HG03108 (cell line): ENCODE measurements at regions not wholly inside any gene's neighbourhood (a gene's known extent, or its start where the extent isn't known, plus 50 kb on each side); places are given as distances from the start of the nearest gene placed in this dataset.
"Not testable (repeated sequence)": the region's sequence is repeated elsewhere in the genome, so short reads cannot be mapped to it uniquely, and the experiment has no call there.

ENCODE experiments used
- ATAC-seq: cut with Tn5 transposase; IDR thresholded peaks from one replicate; pipeline ENCODE4 v1.9.1; 2021; ENCODE audit warnings: moderate library complexity; ENCODE audit not compliant: unreplicated experiment

- no peak for ATAC-seq
These were observed 400.2 kb upstream of the SETBP1 start for GRCh38 chr18:44280479-44280878.

GRCh38 chr18:44286049-44286448 lies 394.6 kb upstream of the SETBP1 start:
- ATAC-seq, result no peak

DNA sequence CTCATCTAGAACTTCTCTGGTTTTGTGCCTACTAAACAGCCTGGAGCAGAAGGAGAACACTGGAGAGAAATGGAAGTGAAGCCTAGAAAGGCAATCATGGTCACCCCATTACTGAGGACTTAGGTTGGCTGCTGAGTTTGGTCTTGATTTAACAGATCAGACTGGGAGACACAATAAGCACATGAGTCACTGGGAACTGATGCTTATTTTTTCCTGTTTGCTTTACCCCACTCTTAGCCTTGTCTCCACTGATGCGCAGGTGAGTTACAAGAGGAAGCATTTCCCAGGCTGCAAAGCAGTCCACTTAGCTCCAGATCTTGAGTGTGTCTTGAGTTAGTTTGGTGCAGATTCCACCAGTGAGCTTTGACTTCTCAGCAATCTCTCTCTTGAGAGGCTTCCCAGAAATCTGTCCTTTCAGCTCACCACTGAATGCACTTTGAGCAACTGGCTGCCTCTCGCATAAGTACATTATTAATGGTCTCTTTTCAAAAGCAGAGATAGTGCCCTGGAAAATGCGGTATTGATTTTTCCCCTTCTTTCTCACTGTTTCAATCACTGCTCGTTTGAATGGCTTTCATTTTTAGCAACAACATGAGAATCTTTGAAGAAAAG lies 390.2 kb upstream of the SETBP1 start:
- ATAC-seq, result no peak

- no peak for ATAC-seq
These were observed 382.1 kb upstream of the SETBP1 start for GRCh38 chr18:44298566-44298965.

GRCh38 chr18:44309185-44309584 lies 371.5 kb upstream of the SETBP1 start:
- no peak for ATAC-seq

DNA sequence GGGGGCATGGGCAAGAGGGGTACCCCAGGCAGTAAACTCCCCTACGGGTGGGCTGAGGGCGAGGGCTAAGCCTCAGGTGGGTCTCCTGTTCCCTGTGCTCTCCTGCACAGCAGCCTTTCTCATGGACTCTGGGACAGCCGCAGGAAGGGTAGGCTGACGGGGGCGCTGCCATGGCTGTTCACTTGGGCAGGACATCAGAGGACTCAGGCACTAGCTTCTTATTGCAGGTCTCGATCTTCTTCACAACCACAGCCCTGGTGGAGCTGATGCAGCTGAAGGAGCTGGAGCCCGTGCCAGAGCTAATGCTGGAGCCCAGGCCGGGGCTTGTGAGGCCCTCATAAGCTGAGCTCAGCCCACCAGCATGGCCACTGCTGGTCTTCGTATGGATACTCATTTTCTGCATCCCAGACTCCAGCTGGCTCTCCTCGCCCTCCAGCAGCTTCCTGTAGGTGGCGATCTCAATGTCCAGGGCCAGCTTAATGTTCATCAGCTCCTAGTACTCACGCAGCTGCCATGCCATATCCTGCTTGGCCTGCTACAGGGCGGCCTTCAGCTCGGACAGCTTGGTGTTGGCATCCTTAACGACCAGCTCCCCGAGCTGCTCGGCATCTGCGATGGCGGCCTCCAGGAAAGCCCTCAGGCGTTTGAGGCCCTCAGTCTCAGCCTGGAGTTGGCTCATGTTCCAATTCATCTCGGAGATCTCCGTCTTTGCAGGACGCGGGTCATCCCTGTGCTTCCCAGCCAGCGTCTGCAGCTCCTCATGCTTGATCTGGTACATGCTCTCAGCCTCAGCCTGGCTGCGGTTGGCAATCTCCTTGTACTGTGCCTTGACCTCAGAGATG lies 359.8 kb upstream of the SETBP1 start:
- ATAC-seq, result no peak

DNA sequence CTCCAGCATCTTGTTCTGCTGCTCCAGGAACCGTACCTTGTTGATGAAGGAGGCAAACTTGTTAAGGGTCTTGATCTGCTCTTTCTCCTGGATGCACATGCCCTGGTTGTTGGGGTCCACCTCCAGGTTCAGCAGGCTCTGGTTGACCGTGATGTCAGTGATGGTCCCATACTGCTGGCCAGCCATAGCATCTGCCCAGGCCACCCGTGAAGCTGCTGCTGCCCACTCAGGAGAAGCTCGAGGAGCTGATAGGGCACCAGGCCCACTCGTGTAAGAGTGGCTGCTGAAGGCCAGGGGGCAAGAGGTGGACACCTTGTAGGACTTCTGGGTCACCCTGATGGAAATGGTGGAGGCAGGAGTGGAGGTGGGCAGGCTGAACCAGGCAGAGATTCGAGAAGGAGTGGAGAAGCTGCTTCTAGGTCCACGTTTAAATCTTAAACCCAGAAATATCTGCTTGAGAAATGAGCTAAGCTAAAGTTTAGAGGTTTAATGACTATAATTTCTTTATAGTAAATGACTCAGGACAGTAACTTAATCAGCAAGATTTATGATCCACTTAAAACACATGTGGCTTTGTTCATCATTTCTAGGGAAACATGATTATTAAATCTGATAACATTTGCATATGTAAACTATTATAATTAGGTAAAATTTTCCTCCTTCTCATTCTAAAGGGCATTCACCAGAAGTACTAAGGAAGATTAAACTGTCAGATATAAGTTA lies 358.7 kb upstream of the SETBP1 start:
- ATAC-seq, result no peak

- ATAC-seq, result no peak
These were observed 357.6 kb upstream of the SETBP1 start for GRCh38 chr18:44323125-44323524.

GRCh38 chr18:44324361-44324760 lies 356.3 kb upstream of the SETBP1 start:
- no peak for ATAC-seq

GRCh38 chr18:44325903-44326635 lies 354.6 kb upstream of the SETBP1 start:
- no peak for ATAC-seq

GRCh38 chr18:44331656-44332570 lies 348.8 kb upstream of the SETBP1 start:
- no peak for ATAC-seq

- no peak for ATAC-seq
These were observed 338.9 kb upstream of the SETBP1 start for GRCh38 chr18:44341759-44342158.

- no peak for ATAC-seq
These were observed 338.5 kb upstream of the SETBP1 start for GRCh38 chr18:44342162-44342561.

DNA sequence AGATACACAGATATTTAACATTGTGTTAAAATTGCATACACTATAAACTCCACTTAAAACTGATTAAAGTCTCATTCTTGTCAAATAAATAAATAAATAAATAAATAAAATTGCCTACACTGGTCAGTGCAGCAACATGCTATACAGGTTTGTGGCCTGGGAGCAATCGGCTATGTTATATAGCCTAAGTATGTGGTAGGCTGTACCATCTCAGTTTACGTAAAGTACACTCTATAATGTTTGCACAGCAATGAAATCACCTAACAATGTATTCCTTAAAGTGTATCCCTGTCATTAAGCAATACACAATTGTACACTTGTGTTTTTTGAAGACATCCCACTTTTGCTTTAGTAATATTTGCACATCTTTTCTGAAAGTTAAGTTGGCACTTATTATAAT lies 337.7 kb upstream of the SETBP1 start:
- no peak for ATAC-seq

DNA sequence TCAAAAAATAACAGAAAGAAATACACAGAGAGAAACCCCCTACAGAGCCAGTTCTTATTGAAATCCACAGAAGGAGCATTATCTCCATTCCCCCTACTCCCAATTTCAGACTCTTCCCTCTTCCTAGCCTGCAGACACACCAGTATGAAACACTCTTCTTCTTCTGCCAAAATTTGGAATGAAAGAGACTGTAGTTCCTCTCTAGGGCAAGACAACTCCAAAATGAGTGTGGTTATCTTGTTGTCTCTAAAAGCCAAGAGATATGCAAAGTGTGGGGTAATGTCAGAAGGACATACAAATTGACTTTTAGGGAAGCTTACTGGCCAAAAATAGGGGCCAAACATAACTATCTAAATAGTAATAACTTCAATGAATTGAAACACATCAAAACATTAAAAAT lies 337.1 kb upstream of the SETBP1 start:
- no peak for ATAC-seq

GRCh38 chr18:44356566-44357157 lies 324.0 kb upstream of the SETBP1 start:
- no peak for ATAC-seq

- no peak for ATAC-seq
These were observed 322.3 kb upstream of the SETBP1 start for GRCh38 chr18:44358402-44358801.

DNA sequence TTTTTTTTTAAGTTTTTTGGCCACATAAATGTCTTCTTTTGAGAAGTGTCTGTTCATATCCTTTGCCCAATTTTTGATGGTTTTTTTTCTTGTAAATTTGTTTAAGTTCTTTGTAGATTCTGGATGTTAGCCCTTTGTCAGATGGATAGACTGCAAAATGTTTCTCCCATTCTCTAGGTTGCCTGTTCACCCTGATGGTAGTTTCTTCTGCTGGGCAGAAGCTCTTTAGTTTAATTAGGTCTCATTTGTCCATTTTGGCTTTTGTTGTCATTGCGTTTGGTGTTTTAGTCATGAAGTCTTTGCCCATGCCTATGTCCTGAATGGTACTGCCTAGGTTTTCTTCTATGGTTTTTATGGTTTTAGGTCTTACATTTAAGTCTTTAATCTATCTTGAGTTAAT lies 320.9 kb upstream of the SETBP1 start:
- ATAC-seq, result not testable (repeated sequence)

- ATAC-seq, result not testable (repeated sequence)
These were observed 318.5 kb upstream of the SETBP1 start for GRCh38 chr18:44362213-44362612.

DNA sequence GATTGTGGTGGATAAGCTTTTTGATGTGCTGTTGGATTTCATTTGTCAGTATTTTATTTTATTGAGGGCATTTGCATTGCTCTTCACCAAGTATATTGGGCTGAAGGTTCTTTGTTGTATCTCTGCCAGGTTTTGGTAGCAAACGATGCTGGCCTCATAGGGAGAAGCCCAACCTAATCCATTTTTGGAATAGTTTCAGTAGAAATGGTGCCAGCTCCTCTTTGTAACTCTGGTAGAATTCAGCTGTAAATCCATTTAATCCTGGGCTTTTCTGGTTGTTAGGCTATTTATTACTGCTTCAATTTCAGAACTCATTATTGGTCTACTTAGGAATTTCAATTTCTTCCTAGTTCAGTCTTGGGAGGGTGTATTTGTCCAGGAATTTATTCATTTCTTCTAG lies 309.8 kb upstream of the SETBP1 start:
- ATAC-seq, result no peak
